ENCODE measurements at regions not wholly inside any gene's neighbourhood (a gene's known extent, or its start where the extent isn't known, plus 50 kb on each side); places are given as distances from the start of the nearest gene placed in this dataset.

DNA sequence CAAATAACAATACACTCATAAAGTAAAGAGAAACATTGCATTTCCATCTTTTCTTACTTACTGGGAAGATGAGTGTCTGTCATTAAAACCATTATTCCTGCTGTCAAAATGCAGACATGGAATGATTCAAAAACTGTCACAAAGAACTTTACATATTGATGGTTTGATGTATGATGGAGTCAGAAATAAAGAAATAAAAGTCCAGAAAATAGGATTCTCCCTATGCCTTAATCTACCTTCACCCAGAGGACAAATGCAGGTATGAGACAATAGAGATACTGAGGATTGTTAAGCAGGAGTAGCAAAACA is 656.1 kb downstream of the TBC1D4 start:
- H3K4me3 ChIP-seq (ENCODE audit: low read depth, low read length) = no peak overlapping the region
- no peak for DNase-seq (ENCODE audit: low read depth)
- TF ChIP-seq, protein P1, sequence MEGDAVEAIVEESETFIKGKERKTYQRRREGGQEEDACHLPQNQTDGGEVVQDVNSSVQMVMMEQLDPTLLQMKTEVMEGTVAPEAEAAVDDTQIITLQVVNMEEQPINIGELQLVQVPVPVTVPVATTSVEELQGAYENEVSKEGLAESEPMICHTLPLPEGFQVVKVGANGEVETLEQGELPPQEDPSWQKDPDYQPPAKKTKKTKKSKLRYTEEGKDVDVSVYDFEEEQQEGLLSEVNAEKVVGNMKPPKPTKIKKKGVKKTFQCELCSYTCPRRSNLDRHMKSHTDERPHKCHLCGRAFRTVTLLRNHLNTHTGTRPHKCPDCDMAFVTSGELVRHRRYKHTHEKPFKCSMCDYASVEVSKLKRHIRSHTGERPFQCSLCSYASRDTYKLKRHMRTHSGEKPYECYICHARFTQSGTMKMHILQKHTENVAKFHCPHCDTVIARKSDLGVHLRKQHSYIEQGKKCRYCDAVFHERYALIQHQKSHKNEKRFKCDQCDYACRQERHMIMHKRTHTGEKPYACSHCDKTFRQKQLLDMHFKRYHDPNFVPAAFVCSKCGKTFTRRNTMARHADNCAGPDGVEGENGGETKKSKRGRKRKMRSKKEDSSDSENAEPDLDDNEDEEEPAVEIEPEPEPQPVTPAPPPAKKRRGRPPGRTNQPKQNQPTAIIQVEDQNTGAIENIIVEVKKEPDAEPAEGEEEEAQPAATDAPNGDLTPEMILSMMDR (IDR thresholded peaks at IDR 0.05; ENCODE audit: insufficient read depth, low read depth, low read length) = no peak

DNA sequence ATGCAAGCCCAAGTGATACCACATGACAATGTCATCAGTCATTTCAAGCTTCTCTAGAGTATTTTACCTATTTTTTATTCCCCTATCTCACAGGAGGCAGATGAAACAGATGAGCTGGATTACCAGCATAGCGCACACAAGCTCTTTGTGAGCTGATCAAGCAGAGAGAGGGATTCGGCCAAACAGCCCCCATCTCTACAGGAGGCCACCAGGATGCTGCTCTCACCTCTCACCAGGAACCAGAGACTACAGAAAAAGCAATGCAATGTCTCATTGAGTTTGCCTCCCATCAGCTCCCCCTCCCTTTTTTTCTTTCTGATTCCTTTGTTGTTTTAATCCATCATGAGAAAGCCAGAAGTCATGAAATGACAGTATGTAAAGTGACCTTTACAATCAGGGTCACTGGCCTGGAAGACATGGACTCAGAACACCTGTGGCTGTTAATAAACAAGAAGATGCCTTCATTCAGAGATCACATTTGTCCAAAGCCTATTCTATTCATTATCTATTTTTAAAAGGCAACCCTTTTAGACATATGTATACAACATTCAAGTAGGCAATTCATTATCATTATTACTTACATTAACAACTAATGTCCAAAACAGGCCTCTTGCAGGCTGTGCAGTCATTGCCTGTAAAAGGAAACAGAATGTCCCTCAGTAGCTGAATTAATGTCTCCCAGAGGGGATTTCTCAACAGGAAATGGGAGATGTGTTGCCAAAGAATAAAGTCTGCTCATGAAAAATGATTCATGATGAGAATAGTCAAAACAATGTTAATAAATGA is 656.6 kb downstream of the TBC1D4 start:
- DNase-seq (ENCODE audit: low read depth) = peak; percentile 86
- TF ChIP-seq, protein P1 (IDR thresholded peaks at IDR 0.05; ENCODE audit: insufficient read depth, low read depth, low read length) = no peak
- no peak overlapping the region for H3K4me3 ChIP-seq (ENCODE audit: low read depth, low read length)

DNA sequence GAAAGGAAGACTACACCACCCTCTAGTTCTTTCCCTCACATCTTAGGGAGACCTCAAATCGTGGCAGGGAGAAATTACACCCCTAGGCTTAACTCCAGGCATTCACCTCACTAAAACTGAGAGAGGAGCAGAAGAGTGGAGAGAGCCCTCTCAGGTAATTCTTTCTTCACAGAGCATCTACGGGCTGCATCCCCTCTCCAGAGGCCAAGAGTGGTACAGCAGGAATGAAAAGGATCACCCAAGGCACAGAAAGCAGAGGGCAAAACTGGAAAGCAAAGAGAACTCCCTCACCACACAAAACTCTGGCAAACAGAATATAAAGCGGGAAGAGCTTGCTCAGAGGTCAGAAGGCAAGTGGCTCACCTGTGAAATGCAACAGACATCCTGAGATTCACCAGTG is 661.2 kb downstream of the TBC1D4 start:
- no peak overlapping the region for H3K4me3 ChIP-seq (ENCODE audit: low read depth, low read length)
- DNase-seq (ENCODE audit: low read depth) = no peak
- TF ChIP-seq, protein P1 (IDR thresholded peaks at IDR 0.05; ENCODE audit: insufficient read depth, low read depth, low read length) = no peak

DNA sequence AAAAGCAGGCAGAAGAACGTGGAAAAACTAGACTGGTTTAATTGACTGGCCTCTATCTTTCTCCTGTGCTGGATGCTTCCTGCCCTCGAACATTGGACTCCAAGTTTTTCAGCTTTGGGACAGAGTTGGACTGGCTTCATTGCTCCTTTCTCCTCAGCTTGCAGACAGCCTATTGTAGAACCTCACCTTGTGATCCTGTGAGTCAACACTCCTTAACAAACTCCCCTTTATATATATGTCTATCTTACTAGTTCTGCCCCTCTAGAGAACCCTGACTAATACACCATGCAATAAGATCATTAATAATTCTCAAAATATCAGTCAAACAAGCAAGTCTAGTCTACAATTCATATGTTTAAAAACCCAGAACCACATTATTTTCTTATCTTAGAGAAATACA is 662.4 kb downstream of the TBC1D4 start:
- TF ChIP-seq, protein P1 (IDR thresholded peaks at IDR 0.05; ENCODE audit: insufficient read depth, low read depth, low read length) = no peak

DNA sequence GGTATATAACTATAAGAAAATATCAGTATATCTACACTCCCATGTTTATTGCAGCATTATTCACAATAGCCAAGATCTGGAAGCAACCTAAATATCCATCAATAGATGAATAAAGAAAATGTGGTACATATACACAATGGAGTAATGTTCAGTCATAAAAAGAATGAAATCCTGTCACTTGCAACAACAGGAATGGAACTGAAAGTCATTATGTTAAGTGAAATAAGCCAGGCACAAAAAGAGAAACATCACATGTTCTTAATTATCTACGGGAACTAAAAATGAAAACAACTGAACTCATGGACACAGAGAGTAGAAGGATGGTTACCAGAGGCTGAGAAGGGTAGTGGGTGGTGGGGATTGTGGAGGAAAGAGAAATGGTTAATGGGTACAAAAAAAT is 665.2 kb downstream of the TBC1D4 start:
- TF ChIP-seq, protein P1 (IDR thresholded peaks at IDR 0.05; ENCODE audit: insufficient read depth, low read depth, low read length) = no peak
- peak; percentile 59 for DNase-seq (ENCODE audit: low read depth)

More for the DNA sequence above, 662.4 kb downstream of the TBC1D4 start:
- no peak overlapping the region for H3K4me3 ChIP-seq (ENCODE audit: low read depth, low read length)
- no peak for DNase-seq (ENCODE audit: low read depth)

DNA sequence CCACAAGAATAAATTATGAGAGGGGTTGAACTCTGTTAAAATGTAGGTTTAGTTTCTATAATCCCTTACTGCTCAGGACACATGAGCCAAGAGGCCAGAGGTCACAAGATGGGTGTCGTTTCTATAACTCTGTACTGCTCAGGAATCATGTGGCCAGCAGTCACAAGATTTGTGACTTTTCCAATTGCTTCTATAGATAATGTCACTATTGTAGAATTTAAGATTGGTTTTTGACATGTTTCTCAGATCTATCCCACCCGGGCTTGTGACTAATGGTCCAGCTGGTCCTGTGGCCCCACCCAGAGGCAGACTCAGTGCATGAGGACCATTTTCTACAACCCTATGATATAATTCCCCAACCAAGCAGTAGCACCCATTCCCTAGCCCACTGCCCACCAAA is 662.0 kb upstream of the KLF12 start:
- H3K4me3 ChIP-seq (ENCODE audit: low read depth, low read length) = no peak overlapping the region
- no peak for DNase-seq (ENCODE audit: low read depth)

More for the DNA sequence above, 665.2 kb downstream of the TBC1D4 start:
- no peak overlapping the region for H3K4me3 ChIP-seq (ENCODE audit: low read depth, low read length)

More for the DNA sequence above, 662.0 kb upstream of the KLF12 start:
- TF ChIP-seq, protein P1 (IDR thresholded peaks at IDR 0.05; ENCODE audit: insufficient read depth, low read depth, low read length) = no peak

Measured in fibroblast of villous mesenchyme (primary cell).